Activated CD8-positive, alpha-beta memory T cell treated with anti-CD3 and anti-CD28 coated beads, Interleukin-2, amount 50 U/mL, for 4 hours (primary cell): ENCODE measurements at regions not wholly inside any gene's neighbourhood (a gene's known extent, or its start where the extent isn't known, plus 50 kb on each side); places are given as distances from the start of the nearest gene placed in this dataset.
"Not testable (repeated sequence)": the region's sequence is repeated elsewhere in the genome, so short reads cannot be mapped to it uniquely, and the experiment has no call there.

Experiments used
- DNase-seq: peaks from one replicate; pipeline ENCODE4 v3.0.0-alpha.2; 2020

DNA sequence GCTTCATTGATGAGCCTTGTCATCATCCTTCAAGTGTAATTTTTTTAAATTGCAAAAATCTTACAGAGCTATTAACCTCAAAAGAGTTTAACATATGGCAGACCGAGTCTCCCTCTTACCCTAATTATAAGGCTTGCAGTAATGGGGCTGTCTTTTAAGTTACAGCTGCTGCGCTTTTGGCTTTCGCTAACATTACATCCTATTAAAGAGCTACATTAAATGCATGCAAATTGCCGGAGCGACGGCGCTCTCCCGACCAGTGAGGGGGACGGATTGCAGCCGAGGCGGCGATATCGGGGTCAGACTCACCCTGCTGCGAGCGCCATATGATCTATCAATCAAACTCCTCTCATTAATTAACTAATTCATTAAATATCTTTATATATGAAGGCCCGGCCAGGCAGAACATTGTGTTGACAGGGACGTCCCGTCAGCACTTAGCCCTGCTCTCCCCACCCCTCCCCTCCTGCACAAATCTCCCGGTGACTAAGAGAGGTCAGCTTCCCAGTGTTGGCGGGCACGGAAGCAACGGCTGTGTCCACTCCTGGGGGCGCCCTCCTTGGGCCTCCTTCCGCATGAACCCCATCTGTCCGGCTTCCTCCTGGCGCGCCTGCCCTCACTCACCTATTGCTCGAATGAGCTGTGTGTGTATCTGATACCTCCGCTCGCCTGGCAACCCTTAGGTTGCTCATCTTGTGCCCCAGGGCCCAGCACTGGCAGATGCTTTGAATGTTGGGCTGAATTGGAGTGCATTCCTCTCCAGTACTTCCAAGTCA, 156.0 kb upstream of the CADM1 start:
- no peak for DNase-seq

DNA sequence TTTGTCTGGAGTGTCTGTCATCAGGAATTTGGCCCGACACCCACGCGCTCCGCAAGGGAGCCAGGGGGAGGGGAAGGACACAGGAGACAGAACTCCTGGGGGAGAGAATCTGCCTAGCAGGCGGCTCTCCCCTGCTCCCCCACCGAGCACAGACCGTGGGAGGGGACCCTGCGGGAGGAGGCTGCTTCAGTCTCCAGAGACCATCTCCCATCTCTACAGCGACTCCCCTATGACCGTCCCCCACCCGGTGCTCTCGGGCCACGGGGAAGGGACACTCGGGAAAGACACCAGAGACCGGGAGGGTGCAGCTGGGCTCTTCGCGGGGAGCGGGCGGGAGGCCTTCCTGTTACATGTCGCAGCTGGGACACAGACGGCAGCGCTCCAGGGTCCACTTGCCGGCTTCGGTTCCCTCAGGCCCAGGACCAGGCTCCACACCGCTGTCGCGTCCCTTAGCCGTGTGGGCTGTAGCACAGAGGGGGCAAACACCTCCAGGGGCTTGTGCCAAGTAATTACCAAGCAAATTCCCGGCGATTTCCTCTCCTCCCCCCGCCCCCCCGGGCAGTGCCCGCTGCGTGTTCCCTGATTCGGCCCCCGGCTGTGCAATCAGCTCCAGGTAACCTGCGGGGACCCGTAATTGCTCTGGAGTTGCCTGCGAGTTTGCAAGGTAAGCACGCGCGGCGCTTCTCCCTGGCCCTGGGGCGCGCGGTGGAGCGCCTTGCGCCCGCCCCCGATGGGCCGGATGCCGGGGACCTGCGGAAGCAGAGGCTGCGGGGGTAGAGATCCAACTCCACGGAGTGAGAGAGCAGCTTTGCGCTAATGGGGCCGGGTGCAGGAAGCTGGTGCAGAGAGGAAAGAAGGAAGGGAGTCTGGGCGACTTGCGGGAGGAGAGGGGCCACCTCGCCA, 155.1 kb upstream of the CADM1 start:
- no peak for DNase-seq

DNA sequence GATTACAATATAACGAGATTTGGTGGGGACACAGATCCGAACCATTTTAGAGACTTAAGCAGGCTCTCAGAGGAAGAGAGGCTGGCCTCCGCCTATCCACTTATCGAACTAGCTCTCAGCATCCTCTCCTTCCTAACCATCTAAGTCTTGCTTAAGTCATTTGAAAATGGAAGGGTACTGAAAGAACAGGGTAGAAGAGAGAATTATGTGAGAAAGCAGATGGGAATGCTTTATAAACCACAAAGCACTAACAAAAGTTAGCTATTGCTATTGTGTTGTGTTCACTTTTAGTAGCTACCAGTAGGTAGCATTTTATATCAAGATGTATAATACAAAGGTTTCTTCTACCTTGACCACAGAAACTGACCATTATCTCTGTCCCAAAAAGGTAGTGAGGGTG, 153.4 kb upstream of the CADM1 start:
- no peak for DNase-seq

DNA sequence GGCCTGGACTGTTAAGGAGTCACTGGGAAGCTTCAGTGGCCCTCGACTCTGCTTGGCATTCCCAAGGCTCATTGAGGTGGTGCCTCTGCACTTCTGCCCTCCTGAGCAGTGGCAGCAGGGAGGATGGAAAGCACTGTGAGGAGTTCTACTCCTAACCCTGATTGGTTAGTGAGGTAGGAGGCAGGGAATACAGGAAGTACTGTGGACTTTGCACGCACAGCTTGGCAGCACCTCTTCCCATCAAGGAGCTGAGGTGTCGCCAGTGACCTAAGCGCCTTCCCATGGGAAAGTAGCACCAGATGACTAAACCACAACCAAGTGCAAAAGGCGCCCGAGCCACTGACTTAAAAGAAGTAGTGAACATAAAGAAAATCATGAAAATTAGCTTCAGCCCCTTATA, 152.5 kb upstream of the CADM1 start:
- DNase-seq, result no peak

DNA sequence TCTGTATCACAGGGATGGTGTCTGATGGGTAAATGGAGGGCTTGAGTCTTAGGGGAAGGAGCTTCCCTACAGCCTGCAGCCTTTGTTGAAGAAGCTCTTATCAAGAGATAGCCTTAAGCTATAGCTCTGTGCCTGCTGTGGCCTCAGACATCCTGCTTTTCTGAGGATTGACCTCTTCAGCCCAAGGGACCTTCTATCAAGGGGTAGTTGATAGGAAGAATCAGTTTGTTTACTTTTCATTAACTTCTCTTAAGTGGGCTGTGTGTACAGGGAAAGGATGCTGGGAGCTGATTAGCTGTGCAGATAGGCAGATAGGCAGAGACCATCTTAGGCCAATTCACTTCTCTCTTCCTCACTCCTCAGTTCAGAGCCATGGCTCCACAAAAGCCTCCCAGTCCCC, 151.8 kb upstream of the CADM1 start:
- no peak for DNase-seq

DNA sequence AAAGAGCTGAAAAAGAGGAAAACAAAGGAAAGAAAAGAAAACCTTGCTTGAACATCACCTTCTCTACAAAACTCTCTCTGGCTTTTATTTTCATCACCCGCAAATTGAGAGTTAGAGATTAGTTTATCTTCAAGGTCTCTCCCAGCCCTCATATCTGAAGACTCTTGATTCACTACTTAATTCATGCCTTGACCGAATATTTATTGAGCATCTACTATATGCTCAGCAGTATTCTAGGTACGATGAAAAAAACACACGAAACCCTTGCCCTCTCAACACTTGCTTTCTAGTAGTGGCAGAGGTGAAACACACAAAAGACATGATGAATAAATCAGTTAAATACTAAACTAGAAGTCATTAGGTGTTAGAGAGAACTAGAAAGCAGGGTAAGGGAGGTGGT, 150.6 kb upstream of the CADM1 start:
- no peak for DNase-seq

DNA sequence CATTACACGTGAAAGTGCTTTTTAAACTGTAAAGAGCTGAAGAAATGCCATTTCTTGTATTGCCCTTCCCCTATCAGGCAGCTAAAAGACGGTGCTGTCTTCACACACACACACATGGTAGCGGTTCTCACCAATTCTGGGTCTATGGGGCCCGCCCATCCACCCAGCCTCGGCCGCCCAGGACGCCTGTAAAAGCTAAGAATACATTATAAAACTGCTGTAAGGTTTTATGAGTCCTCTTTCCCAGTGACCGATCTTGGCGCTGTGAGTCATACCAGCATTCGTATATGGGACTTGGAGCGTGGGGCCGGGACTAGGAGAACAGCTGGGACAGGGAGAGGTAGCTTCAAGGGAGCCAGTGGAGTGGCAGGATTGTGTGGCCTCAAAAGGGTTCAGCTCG, 149.7 kb upstream of the CADM1 start:
- no peak for DNase-seq

DNA sequence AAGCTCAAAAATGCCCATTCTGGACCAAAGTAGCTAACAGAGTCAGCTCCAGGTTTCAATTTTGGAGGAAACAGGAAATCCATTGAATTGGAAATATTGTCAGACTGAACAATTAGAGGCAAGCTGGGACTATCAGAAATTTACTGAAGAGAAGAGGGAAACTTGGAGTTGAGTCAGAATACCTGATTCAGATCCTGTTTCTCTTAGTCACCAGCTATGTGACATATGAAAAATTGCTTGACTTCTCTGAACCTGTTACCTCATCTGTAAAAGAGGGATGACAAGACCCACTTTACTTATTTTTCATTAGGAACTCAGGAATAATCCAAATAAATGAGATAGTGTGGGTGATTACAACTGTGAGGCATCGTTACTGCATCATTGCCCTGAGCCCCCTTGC, 148.9 kb upstream of the CADM1 start:
- no peak for DNase-seq

DNA sequence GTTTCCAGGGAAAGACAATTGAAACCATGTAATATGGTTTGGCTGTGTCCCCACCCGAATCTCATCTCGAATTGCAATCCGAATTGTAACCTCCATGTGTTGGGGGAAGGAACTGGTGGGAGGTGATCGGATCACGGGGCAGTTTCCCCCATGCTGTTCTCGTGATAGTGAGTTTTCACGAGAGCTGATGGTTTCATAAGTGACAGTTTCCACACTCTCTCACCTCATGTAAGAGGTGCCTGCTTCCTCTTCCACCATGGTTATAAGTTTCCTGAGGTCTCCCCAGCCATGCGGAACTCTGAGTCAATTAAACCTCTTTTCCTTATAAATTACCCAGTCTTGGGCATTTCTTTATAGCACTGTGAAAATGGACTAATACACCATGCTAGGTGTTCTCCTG, 148.3 kb upstream of the CADM1 start:
- DNase-seq, result no peak

DNA sequence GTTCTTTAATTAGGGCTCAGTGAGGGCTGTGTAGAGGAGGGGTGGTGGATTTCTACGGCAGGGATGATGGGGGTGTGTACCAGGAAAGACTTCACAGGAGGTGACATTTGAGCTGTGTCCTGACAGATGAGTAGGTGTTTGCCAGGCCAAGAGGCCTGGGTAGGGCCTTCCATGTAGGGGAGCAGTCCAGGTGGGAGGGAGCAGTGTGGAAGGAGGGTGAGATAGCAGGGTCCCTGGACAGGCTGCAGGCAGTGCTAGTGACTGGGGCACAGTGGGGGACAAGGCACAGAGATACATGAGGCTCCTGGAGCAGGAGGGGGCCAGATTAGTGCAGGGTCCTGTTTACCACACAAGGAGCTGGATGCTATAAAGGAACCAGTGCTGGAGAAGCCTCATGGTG, 147.9 kb upstream of the CADM1 start:
- no peak for DNase-seq

DNA sequence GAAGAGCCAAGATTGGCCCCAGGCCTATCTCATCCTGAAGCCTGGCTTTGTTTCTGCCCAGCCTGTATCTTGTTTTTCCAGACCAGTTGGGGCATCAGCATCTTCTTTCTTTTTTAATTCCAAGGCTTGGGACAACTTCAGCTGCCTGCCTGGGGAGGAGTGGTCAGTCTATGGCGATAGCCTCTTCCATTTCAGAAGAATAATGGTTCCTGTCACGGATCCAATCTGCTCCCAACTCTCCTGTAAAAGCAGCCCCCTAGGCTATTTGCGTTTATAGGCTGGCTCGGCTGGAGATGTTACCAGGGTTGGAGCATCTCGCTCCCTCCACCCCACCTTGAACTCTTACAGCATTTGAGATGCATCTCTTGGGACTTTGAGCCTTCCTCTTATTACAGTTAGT, 145.2 kb upstream of the CADM1 start:
- DNase-seq, result no peak

DNA sequence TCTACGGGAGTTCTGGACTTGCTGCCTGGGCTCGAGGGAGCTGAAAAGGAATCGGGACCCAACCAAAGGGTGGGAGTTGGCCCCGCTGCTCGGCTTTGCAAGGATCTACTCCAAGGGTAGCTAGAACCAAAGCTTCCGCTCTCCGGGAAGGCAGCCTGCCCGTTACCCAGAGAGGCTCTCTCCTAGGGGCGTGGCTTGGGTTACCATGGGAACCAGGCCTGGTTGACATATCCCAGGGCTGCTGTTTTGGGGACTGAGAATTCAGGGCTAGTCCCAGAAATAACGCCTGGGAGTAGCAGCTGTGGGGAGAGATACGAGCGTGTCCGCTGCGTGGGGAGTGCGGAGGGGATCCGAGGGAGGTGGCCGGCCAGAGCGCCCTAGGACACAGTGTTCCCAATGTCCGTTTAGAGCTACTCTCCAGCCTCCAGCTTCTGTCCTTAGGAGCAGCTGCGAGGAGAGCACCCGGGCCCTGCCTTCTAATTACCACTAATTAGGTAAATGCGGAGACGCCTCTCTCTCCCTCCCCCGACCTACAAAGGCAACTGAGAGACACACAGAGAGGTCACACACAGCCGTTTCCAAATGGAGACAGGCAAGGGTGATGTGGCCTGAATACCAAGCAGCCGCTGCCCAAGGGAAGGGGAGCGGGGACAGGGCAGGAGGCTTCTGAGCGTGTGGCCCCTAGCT, 141.6 kb upstream of the CADM1 start:
- no peak for DNase-seq

DNA sequence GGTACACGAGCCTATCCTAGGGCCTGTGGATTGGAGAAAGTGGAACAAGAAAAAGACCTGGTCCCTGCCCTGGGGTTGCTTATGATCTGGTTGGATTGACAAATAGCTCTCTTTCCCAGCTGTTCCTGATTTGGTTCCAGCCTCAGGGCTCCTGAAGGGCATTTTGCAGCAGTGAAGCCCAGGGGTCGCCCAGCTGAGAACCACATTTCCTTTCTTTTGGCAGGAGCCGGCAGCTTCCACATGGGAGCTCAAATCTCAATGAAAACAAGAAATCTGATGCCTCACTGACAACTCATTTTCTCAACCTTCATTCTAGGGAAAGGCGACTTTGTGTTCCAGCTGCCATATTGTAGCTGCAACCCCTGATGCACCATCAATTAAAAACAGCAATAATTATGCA, 140.6 kb upstream of the CADM1 start:
- DNase-seq, result no peak

DNA sequence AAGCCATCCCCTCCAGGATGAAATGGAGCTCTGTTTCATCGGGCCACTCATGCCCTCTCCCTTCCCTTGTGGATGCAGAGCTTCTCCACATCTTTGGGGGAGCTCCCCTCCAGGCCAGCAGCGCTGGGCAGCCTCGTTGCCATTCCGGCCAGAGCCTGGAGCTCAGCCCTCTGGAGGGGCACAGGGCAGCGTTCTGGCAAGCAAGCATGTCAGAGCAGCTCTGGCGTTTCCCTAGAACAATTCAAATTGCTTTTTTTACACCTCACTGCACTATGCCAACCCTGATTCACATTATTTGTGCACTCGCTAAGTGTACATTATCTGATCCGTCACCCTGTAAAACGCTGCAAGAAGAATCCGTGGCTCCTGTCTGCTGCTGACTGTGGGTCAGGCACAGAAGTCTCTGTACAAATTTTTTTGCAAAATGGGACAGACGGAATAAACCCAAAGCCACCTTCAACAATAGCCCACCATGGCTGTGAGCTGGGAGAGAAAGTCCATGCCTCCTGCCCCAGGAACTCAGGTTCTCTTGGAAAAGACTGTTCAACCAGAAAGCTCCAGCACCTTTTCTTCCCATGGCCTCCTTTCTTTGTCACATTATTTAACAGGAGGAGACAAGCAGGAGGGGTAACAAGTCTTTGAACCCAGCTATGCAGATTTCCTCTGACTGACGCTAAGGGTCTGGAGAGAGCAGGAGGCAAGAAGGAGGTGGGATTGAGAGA, 139.5 kb upstream of the CADM1 start:
- no peak for DNase-seq

DNA sequence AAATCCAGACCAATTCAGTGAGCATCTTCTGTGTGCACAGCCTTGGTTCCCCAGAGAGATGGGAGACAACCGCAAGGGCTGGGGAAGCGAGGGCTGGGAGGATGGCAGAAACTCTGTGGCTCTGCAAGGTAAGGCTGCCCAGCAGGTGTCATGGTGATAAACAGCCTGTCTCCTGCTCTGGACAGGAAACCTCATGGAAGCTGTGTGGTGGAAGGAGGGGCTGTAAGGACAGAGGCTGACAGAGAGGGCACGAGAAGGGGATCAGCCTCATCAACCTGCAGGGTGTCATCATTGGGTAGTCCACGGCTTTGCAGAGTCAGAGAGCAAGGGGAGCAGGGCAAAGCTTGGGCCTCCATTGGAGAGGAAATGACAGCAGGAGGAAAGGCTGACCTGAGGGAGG, 138.4 kb upstream of the CADM1 start:
- DNase-seq, result no peak

DNA sequence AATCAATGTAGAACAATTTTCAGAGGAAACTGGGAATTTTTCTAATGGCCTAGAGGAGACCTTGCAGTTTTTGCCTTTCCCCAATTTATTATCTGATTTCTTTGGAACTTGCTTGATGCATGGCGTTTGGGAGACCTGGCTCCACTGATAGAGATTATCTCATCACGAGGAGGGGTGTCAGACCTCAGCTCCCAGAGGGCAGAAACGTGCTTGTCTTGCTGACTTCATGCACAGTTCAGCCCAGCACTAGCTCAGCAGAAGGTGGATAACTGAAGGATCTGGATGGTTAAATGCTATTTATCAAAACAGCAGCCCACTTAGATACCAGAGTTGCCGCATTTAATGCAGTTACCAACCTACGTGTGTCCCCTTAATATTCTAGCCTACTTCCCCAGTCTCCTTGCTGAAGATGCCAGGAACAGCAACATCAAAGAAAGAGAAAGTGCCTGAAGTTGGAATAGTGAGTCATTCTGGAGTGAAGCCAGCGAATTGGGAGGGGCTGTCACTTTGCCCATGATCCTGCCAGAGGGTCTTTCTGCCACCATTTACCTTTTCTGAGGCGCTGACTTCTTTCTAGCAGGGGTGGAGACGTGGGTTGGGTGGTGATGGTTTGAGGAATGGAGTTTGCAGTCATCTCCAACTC, 133.5 kb upstream of the CADM1 start:
- DNase-seq, result no peak

DNA sequence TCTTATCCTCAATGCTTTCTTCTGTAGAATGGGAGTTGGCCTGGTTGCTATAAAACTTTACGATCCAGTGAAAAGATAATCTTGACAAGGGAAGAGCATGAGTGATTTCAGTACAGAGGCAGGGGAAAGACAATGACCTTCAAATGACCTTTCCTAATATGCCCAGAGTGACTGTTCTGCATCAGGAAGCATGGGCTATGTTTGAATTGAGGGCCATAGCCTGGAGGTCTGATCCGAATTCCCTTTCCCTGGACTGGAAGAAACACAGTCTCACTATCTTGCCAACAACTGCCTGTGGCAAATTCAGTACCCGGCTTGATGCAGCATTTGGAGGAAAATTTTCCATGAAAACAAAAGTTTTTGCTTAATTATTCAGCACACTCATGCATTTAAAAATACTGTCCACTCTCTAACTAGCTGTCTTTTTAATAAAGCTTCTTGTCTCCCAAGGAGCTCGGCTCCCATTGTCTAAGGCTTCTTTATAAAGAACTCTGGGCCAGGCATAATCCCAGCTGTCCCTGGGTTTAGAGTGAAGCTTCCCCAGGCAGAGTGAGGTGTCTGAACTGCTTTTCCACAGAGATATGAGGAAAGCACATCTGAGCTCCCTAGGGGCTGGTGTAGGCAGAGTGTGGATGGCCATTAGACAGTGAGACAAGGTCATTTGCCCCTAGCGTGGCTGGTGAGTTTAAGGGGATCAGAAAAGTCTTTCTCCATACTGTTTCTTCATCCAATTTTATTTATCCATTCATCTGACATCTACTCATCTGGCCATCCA, 132.7 kb upstream of the CADM1 start:
- no peak for DNase-seq

DNA sequence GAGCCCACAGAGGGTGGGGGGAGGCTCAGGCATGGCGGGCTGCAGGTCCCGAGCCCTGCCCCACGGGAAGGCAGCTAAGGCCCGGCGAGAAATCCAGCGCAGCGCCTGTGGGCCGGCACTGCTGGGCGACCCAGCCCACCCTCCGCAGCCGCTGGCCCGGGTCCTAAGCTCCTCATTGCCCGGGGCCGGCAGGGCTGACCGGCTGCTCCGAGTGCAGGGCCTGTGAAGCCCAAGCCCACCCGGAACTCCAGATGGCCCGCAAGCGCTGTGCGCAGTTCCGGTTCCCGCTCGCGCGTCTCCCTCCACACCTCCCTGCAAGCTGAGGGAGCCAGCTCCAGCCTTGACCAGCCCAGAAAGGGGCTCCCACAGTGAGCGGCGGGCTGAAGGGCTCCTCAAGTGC, 129.8 kb upstream of the CADM1 start:
- DNase-seq, result not testable (repeated sequence)

DNA sequence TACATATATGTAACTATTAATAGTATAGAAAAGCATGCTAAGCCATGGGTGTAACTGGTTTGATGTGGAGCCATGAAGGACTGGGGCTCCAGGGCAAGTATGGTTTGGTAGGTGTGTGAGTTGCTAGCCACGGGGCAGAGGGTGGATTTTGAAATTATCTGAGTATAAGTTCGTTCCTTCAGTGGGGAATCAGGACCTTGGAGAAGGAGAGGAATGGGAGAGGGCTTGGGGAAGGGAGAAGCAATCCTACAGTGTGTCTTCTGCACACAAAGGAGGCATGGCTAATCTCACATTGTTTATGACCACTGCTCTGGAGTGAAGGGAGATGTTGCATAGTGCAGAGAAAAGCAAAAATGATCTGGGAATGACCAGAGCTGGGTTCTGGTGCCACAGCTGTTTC, 127.8 kb upstream of the CADM1 start:
- DNase-seq, result no peak

DNA sequence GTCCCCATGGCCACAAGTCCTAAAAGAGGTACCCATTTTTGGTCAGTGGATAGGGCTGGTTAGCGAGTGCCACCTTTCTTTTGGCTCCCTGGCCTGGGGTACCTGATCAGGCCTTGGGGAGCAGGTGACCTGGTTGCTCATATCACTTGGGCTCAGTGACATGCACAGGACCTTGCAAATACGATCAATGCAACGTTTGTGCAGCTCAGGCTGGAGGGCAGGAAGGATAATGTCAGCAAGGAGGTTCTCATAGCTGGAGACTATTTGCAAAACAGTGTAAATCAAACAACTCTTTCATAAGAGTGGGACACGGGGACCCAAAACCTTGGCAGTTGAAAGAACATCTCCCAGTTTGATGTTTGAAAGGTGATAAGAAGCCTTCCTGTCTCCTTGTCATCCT, 127.4 kb upstream of the CADM1 start:
- DNase-seq, result no peak

DNA sequence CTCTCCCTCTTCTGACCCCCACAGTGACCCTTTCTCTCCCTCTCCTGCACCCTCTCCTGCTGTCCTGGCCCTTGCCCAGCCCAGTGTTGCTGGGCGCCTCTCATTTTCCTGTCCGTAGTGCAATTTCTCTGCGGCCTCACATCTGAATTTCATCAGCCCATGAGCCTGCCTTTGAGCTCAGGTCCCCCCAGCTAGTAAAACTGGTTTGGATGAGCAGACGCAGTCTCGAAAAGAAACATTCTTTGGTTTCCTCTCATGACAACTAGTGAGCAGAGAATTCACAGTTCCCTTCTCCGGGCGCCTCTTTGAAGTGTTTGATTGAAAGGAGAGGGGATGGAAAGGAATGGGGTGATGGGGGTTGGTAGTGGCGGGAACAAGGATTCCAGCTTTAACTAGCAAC, 126.0 kb upstream of the CADM1 start:
- no peak for DNase-seq
